NCI-H510A (cell line): ENCODE measurements at regions not wholly inside any gene's neighbourhood (a gene's known extent, or its start where the extent isn't known, plus 50 kb on each side); places are given as distances from the start of the nearest gene placed in this dataset.

ENCODE experiments used
- DNase-seq: peaks from one replicate; lab custom pipeline; 2025; lab: John Stamatoyannopoulos, UW

- DNase-seq: peak; percentile 33
These were observed 102.4 kb upstream of the ST6GALNAC5 start for GRCh38 chr1:76764638-76765454.

- DNase-seq: no peak
These were observed 100.9 kb upstream of the ST6GALNAC5 start for GRCh38 chr1:76766381-76766780.

- no peak for DNase-seq
These were observed 97.4 kb upstream of the ST6GALNAC5 start for GRCh38 chr1:76769911-76770310.

DNA sequence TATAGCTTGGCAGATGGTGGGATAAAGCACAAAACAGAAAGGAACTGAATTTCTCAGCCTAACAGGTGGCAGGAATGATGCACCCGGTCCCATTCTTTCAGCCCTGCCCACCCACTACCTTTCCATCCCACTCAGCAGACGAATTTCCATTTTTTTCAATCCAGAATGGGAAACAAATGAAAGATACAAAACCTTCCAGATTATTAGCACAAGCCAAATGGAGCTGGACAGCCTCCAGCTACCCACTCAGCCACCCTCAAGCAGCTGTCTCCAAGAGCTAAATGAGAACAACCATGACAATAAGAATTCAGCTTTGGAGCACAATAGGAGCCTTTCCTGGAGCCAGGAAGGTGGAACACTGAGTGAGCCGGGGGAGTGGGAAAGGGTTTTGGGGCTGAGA is 96.3 kb upstream of the ST6GALNAC5 start:
- no peak for DNase-seq

- DNase-seq: no peak
These were observed 85.8 kb upstream of the ST6GALNAC5 start for GRCh38 chr1:76781447-76781846.

- DNase-seq: no peak
These were observed 84.5 kb upstream of the ST6GALNAC5 start for GRCh38 chr1:76782809-76783208.

DNA sequence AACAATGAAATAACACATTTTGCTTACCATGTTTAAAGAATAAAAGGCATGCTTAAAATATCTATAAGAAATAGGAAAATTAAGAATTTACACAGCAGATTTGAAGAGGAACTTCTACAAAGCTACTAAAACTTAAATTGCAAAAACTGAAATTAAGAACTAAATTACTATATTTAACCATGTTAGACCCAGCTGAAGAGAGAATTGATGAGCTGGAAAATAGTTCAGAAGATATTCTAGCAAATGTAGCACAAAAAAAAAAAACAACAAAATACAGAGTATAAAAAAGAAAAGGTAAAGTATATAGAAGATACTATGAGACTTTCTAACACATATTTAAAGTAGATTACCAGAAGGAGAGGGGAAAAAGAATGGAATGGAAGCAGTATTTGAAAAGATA is 82.8 kb upstream of the ST6GALNAC5 start:
- DNase-seq: no peak

GRCh38 chr1:76786222-76786621 is 81.1 kb upstream of the ST6GALNAC5 start:
- no peak for DNase-seq

- no peak for DNase-seq
These were observed 73.7 kb upstream of the ST6GALNAC5 start for GRCh38 chr1:76793594-76793993.

- no peak for DNase-seq
These were observed 67.6 kb upstream of the ST6GALNAC5 start for GRCh38 chr1:76799700-76800099.

DNA sequence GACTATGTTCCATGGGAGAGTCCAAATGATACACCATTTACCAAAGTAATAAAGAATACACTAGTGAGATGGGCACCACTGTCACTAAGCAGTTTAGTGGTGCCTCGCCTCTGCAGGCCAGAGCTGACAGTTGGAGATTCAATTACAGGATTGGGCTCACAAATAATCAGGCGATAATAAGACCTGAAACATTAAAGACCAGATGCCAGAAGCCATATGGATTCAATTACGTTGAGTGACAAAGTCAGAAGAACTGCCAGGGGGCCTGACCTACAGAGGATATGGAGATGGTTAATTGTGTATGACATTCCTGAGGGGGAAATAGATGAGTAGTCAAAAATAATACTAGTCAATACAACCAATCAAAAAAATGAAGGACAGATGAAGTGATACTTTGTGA is 65.2 kb upstream of the ST6GALNAC5 start:
- DNase-seq: no peak

DNA sequence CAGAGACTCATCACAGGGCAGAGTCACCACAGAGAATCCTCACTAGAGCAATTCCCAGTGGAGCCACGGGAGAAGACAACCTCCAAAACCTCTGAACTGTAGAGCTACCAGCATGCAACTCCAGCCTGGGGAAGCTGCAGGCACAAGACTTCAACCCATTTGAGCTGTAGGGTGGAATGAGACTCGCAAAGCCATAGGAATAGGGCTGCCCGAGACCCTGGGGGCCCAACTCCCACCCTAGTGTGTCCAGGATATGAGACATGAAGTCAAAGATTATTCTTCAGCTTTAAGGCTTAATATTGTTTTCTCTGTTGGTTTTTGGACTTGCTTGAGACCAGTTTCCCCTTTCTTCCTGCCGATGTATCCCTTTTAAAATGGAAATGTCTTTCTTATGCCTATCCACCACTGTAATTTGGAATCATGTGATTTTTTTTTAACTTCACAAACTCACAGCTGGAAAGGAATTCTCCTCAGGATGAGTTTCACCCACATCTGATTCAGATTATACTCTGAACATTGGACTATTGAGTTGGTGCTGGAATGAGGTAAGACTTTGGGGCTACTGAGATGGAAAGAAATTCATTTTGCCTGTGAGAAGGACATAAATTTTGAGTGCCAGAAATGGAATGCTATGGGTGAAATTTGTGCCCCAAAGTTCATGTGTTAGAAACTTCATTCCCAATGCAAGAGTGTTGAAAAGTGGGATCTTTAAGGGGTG is 59.6 kb upstream of the ST6GALNAC5 start:
- DNase-seq: no peak
